HG03066 (cell line): ENCODE measurements at regions not wholly inside any gene's neighbourhood (a gene's known extent, or its start where the extent isn't known, plus 50 kb on each side); places are given as distances from the start of the nearest gene placed in this dataset.

Experiments used
- ATAC-seq: cut with Tn5 transposase; IDR thresholded peaks from one replicate; pipeline ENCODE4 v1.9.1; 2021; ENCODE audit warnings: low read depth; ENCODE audit not compliant: unreplicated experiment

- no peak for ATAC-seq
Observed at GRCh38 chr2:236960531-236960930, 125.2 kb upstream of the COPS8 start.

- no peak for ATAC-seq
Observed at GRCh38 chr2:236962816-236963215, 122.9 kb upstream of the COPS8 start.

GRCh38 chr2:236963631-236964182, 122.0 kb upstream of the COPS8 start:
- no peak for ATAC-seq

GRCh38 chr2:236964291-236964690, 121.4 kb upstream of the COPS8 start:
- ATAC-seq = no peak

- no peak for ATAC-seq
Observed at GRCh38 chr2:236965021-236965840, 120.5 kb upstream of the COPS8 start.

GRCh38 chr2:236965841-236966096, 119.9 kb upstream of the COPS8 start:
- ATAC-seq = no peak

GRCh38 chr2:236967499-236967783, 118.2 kb upstream of the COPS8 start:
- ATAC-seq = no peak

- ATAC-seq = peak; percentile 57
Observed at GRCh38 chr2:236968101-236968879, 117.4 kb upstream of the COPS8 start.

GRCh38 chr2:236968880-236969534, 116.7 kb upstream of the COPS8 start:
- no peak for ATAC-seq

- ATAC-seq = no peak
Observed at GRCh38 chr2:236969767-236970655, 115.7 kb upstream of the COPS8 start.

GRCh38 chr2:236970656-236971010, 115.1 kb upstream of the COPS8 start:
- ATAC-seq = no peak

- no peak for ATAC-seq
Observed at GRCh38 chr2:236971131-236971821, 114.4 kb upstream of the COPS8 start.

- ATAC-seq = no peak
Observed at GRCh38 chr2:236971919-236972381, 113.7 kb upstream of the COPS8 start.

- ATAC-seq = no peak
Observed at GRCh38 chr2:236972491-236973342, 113.0 kb upstream of the COPS8 start.

GRCh38 chr2:236973343-236973980, 112.2 kb upstream of the COPS8 start:
- no peak for ATAC-seq

- ATAC-seq = no peak
Observed at GRCh38 chr2:236974148-236974547, 111.5 kb upstream of the COPS8 start.

GRCh38 chr2:236974752-236975151, 110.9 kb upstream of the COPS8 start:
- ATAC-seq = no peak

GRCh38 chr2:236975766-236976165, 109.9 kb upstream of the COPS8 start:
- ATAC-seq = no peak
